Colonic mucosa (tissue), 4 donors: ENCODE measurements at regions not wholly inside any gene's neighbourhood (a gene's known extent, or its start where the extent isn't known, plus 50 kb on each side); places are given as distances from the start of the nearest gene placed in this dataset.

Experiments used
- DNase-seq: peaks from one replicate; pipeline ENCODE4 v3.0.0-alpha.2; 2020
- H3K27ac ChIP-seq: fragments of 200-600 bp; one replicate; pipeline ENCODE4 v1.8.0; 2021
- H3K27me3 ChIP-seq: fragments of 200-600 bp; one replicate; pipeline ENCODE4 v1.8.0; 2021
- H3K36me3 ChIP-seq: fragments of 200-600 bp; one replicate; pipeline ENCODE4 v1.8.0; 2021
- H3K4me1 ChIP-seq: fragments of 200-600 bp; one replicate; pipeline ENCODE4 v1.8.0; 2021; ENCODE audit warnings: mild to moderate bottlenecking
- H3K4me3 ChIP-seq: fragments of 200-600 bp; one replicate; pipeline ENCODE4 v1.8.0; 2021
- H3K9ac ChIP-seq, 2 donors: one replicate each; pipeline ENCODE4 v1.7.0; 2013; ENCODE audit warnings: control low read depth in 2 of 2, low read depth in 2 of 2, low read length in 2 of 2
- H3K9me3 ChIP-seq: fragments of 200-600 bp; one replicate; pipeline ENCODE4 v1.8.0; 2021
- CTCF ChIP-seq: fragments of 200-600 bp; IDR thresholded peaks from one replicate; pipeline ENCODE4 v1.8.0; 2022; ENCODE audit warnings: antibody characterized with exemption, mild to moderate bottlenecking
- intact Hi-C: fragments of 100-400 bp; cut with DNase I; formaldehyde crosslinking; loops from one replicate; pipeline ENCODE4 v1.14.1; 2022
- donor health status: healthy.
- donor health status: DM: no; HTN: no; CAD: no.
- donor health status: DM: no; HTN: no; CAD: no.

- intact Hi-C loops: no loop called here
- Histone ChIP-seq H3K4me3 (no peak overlapping the region), H3K9me3 (no peaks in the 10 kb centered on the region), H3K27me3 (no peaks in the 10 kb centered on the region), H3K4me1 (peaks cover 4% of the 10 kb centered on the region), H3K9ac (peak overlapping the region; percentile 26 to 57), H3K36me3 (no peaks in the 10 kb centered on the region), H3K27ac (peak overlapping the region; percentile 85)
- peak; percentile 67 for DNase-seq
- no peak for TF ChIP-seq CTCF
Observed at GRCh38 chr11:62046568-62047100, 77.2 kb upstream of the INCENP start.

- TF ChIP-seq CTCF: no peak
- Histone ChIP-seq H3K9ac (no peak overlapping the region), H3K4me3 (no peak overlapping the region), H3K9me3 (no peaks in the 10 kb centered on the region), H3K36me3 (no peaks in the 10 kb centered on the region), H3K27me3 (no peaks in the 10 kb centered on the region), H3K4me1 (peaks cover 9% of the 10 kb centered on the region), H3K27ac (peak overlapping the region; percentile 85)
- intact Hi-C loops: no loop called here
- peak; percentile 90 for DNase-seq
Observed at GRCh38 chr11:62044639-62045121, 77.2 kb upstream of the FTH1 start.

GRCh38 chr11:62035293-62035692, 67.9 kb upstream of the FTH1 start:
- intact Hi-C loops: no loop called here
- no peaks in the 10 kb centered on the region for H3K9me3 ChIP-seq
- H3K4me3 ChIP-seq: no peak overlapping the region
- no peaks in the 10 kb centered on the region for H3K36me3 ChIP-seq
- DNase-seq: no peak
- no peaks in the 10 kb centered on the region for H3K27me3 ChIP-seq
- no peak overlapping the region for H3K9ac ChIP-seq
- H3K4me1 ChIP-seq: no peaks in the 10 kb centered on the region
- TF ChIP-seq CTCF: no peak
- no peak overlapping the region for H3K27ac ChIP-seq

- TF ChIP-seq CTCF: no peak
- DNase-seq: no peak
- Histone ChIP-seq H3K27me3 (no peaks in the 10 kb centered on the region), H3K4me1 (no peaks in the 10 kb centered on the region), H3K36me3 (no peaks in the 10 kb centered on the region), H3K9me3 (no peaks in the 10 kb centered on the region), H3K4me3 (no peak overlapping the region), H3K9ac (no peak overlapping the region), H3K27ac (no peak overlapping the region)
- intact Hi-C loops: no loop called here
Observed at GRCh38 chr11:62034036-62034338, 66.6 kb upstream of the FTH1 start.

- Histone ChIP-seq H3K36me3 (no peaks in the 10 kb centered on the region), H3K27ac (no peak overlapping the region), H3K4me3 (no peak overlapping the region), H3K9ac (no peak overlapping the region), H3K9me3 (no peaks in the 10 kb centered on the region), H3K27me3 (no peaks in the 10 kb centered on the region), H3K4me1 (no peaks in the 10 kb centered on the region)
- intact Hi-C loops: no loop called here
- TF ChIP-seq CTCF: no peak
- no peak for DNase-seq
Observed at GRCh38 chr11:62033191-62034035, 66.0 kb upstream of the FTH1 start.
